DMS 273 treated with DMSO at 0.1 percent for 48 hours (cell line): ENCODE measurements at regions not wholly inside any gene's neighbourhood (a gene's known extent, or its start where the extent isn't known, plus 50 kb on each side); places are given as distances from the start of the nearest gene placed in this dataset.
A peak's percentile ranks its signal among the peaks of the same experiment; 100 is the strongest.
"Not testable (repeated sequence)": the region's sequence is repeated elsewhere in the genome, so short reads cannot be mapped to it uniquely, and the experiment has no call there.

ENCODE experiments used
- DNase-seq: peaks from one replicate; lab custom pipeline; 2025; lab: John Stamatoyannopoulos, UW

- no peak for DNase-seq
Measured at GRCh38 chr14:58887931-58888330, 250.2 kb downstream of the DACT1 start.

GRCh38 chr14:58898655-58899316, 261.0 kb downstream of the DACT1 start:
- DNase-seq: no peak

DNA sequence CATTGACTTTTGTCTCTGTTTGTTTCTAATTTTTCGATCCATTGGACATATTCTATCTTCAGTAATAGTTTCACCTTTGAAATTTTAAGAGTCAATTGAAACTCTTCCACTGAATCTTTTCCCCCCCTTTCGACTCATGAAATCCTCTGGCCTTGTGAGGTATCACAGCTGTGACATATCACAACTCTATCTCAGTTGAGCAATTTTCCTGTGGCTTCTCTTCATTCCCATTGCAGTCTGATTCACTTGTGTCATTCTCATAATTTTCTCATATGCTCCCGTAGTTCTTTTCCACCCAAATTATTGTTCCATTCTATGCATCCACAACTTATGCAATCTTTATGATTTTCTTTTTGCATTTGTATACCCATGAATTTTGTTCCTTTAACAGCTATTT, 261.6 kb downstream of the DACT1 start:
- no peak for DNase-seq

DNA sequence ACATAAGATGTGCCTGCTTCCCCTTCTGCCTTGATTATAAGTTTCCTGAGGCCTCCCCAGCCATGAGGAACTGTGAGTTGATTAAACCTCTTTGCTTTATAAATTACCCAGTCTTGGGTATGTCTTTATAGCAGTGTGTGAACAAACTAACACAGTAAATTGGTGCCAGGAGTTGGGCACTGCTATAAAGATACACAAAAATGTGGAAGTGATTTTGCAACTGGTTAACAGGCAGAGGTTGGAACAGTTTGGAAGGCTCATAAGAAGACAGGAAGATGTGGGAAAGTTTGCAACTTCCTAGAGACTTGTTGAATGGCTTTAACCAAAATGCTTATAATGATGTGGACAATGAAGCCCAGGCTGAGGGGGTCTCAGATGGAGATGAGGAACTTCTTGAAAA, 264.1 kb downstream of the DACT1 start:
- no peak for DNase-seq

- DNase-seq: no peak
Measured at GRCh38 chr14:58904776-58905175, 267.0 kb downstream of the DACT1 start.

- no peak for DNase-seq
Measured at GRCh38 chr14:58907803-58908202, 270.0 kb downstream of the DACT1 start.

DNA sequence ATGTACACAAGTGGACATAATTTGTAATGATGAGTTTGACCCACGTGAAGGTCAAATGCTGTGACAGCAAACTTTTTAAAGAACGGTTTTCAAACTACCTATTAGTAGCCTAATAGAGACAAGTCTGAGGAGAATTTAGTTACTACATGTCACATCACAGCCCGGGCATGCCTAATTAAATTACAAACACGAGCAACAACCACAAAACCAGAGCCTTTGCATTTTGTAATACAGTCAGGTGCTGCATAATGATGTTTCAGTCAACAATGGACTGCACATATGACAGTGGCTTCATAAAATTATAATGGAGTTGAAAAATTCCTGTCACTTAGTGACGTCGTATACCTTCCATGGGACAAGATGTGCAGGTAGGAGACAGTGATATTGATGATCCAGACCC, 274.5 kb downstream of the DACT1 start:
- DNase-seq: no peak

DNA sequence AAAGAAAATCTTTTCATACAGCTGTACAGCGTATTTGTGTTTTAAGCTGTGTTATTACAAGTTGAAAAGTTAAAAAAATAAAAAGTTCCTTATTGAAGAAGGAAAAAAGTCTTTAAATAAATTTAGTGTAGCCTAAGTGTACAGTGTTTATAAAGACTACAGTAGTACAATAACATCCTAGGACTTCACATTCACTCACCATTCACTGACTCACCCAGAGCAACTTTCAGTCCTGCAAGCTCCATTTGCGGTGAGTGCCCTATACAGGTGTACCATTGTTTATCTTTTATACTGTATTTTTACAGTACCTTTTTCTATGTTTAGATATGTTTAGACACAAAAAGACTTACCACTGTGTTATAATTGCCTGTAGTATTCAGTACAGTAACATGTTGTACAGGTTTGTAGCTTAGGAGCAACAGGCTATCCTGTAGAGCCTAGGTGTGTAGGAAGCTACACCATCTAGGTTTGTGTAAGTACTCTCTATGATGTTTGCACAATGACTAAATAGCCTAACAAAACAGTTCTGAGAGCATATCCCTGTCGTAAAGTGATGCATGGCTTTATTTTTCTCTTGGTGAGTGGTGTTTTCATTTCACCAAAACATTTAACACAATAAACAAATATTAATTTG, 275.2 kb downstream of the DACT1 start:
- DNase-seq: no peak

DNA sequence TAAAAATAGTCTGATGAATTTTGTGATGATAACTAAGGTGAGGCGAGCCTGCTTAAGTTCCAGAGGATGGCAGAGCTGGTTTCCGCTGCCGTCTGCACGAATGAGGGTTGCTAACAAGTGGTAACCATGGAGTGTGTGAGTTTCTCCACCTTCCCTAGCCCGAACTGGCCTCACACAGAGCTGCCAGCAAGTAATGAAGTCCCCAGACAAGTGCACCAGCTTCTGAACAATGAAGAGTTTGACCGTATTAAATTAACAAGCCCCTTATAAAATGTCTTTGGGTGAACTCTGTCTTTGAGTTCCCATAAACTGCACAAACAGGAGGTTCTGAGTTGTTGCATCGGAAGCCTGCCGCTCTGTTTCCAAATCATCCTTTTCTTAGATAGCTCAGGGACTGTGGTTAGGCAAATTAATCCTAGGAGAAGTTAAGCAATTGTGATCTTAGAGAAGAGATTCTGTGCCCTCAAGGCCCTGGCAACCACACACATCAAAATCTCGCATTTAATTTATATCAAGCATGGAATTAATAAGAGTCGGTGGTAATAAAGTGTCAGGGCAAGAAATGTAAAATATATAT, 274.1 kb upstream of the DAAM1 start:
- no peak for DNase-seq

GRCh38 chr14:58915646-58916045, 272.8 kb upstream of the DAAM1 start:
- DNase-seq: no peak

- DNase-seq: no peak
Measured at GRCh38 chr14:58918066-58918738, 270.3 kb upstream of the DAAM1 start.

DNA sequence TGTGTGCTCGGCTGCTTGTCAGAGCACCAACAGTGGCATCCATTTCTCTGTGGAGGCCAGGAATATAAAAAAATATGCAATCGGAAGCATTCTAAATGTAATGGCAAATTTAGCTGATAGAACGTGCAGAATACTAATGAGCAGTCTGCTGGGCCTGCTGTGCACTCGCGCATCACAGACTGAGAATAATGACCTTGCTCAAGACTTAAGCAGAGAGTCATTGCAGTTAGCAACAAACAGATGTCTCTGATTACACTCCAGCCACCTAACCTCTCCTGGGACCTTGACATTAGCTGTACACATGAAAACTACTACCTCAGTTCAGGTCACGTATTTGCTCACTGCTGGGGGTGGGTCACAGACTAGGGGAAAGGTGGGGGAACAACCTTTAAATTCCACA, 269.2 kb upstream of the DAAM1 start:
- peak; percentile 80 for DNase-seq

DNA sequence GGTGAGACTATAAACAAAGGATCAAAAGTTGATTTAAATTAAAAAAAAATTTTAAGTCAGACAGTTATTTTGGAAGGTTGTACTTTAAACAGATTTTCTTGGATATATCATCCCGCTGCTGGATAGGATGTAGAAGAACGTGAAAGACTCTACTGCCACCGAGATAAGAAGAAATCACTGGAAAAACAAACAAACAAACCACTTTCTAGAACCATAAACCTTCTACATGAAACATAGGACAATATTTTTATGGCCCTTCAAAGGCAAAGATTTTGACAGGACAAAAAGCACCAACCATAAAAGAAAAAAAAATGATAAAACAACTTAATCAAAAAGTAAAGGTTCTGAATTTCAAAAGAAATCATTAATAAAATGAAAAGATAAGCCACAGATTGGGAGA, 268.2 kb upstream of the DAAM1 start:
- DNase-seq: no peak

- not testable (repeated sequence) for DNase-seq
Measured at GRCh38 chr14:58922201-58922940, 266.1 kb upstream of the DAAM1 start.

DNA sequence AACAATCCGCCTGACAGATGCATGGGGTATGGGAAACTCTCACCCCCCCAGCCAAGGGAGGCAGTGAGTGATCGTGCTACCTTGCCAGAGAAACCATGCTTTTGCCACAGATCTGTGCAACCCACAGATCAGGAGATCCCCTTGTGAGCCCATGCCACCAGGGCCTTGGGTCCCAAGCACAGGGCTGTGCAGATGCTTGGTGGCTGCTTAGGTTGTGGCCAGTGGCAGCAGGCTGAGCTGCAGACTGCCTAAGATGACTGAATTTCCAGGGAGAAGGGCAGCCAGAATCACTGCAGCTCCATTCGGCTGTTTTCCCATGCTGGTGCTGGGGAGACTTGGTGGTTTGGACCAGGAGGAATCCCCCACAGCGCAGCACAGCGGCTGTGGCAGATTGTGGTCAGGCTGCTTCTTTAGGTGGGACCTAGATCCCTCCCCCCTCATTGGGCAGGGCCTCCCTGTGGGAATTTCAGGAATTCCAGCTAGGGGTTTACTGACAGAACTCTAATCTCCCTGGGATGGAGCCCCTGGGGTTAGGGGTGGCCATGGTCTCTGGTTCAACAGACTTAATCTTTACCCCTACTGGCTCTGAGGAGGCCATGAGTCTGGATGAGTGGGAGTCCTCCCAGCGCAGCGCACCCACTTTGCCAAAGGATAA, 264.6 kb upstream of the DAAM1 start:
- no peak for DNase-seq

DNA sequence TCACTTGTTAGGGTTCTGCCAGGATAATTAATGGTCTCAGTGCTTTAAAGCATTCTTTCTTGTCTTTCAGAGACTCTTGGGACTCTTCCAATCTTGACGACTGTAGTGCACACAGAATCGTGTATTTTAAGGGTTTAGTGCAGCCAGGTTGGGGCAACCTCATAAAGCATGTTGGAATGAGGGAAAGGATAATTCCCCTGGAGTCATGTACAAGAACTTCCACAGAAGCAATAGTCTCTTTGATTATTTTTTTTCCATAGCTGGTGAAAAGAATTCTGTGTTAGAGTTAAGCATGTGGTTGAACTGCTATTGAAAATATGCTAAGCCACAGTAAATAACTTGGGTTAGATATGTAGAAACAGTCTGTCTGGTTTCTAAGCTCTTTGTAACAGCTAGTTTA, 246.8 kb upstream of the DAAM1 start:
- no peak for DNase-seq

- DNase-seq: no peak
Measured at GRCh38 chr14:58942516-58942915, 246.0 kb upstream of the DAAM1 start.

DNA sequence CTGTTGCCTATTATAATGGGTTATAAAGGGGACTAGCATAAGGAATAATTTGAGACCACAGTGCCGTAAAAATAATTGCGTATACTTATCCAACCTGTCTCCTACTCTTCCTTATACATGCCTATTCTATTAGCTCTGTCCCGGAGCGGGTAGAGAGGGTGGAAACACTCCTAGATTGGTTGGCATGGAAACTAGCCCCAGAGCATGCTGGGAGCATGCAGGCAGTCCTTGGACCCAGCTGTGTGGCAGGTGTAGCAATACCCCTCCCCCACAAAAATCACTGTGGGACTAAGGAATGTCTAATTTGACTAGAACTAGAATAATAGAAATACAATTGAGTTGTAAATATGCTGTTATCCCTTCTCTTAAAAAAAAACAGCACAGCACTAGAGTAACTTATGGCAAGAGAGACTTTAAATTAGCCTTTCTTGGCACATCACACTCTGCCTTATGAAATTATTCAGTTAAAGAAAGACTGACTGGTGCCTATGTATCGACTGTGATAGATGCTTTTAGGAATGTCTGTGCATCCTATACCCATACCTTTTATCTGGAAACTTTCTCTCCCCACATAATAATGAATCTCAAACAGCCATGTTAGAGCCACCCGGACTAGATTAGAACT, 244.0 kb upstream of the DAAM1 start:
- DNase-seq: peak; percentile 9

GRCh38 chr14:58944968-58945356, 243.5 kb upstream of the DAAM1 start:
- DNase-seq: no peak

DNA sequence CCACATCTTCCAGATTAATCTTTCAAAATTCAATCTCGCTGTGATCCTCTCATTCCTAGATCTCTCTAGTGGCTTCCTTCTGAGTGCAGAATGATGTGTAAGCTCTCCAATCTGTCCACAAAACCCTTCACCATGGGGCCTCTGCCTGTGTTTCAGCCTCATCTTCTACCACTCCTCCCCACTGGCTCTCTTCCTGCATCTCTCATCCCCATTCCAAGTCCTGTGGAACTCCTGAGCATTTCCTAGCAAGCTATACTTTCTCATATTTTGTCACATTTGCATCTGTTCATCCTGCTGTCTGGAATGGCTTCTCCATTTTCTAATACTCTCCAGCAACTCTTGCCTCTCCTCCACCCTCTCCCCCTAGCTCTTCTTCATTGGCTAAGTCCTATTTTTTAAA, 242.0 kb upstream of the DAAM1 start:
- no peak for DNase-seq

GRCh38 chr14:58947156-58947555, 241.3 kb upstream of the DAAM1 start:
- DNase-seq: no peak
